IMR-90 (cell line): ENCODE measurements at regions not wholly inside any gene's neighbourhood (a gene's known extent, or its start where the extent isn't known, plus 50 kb on each side); places are given as distances from the start of the nearest gene placed in this dataset.

Experiments
- ATAC-seq: fragments of 200-7000 bp; cut with Tn5 transposase; 2 replicates; pipeline ENCODE4 v1.9.1; 2020; ENCODE audit warnings: low read depth, mild to moderate bottlenecking, moderate library complexity
- BruUV-seq: library from RNA; stranded (reverse); fragments of 400-500 nt; replicated peaks from 2 replicates; lab custom pipeline; 2021; lab: Mats Ljungman, UMichigan
- CTCF ChIA-PET: fragments of 300-600 bp; formaldehyde crosslinking; extraction: SDS; loops from one replicate; lab custom pipeline; 2021; ENCODE audit warnings: antibody characterized with exemption; lab: Yijun Ruan, JAX
- POLR2A ChIA-PET: fragments of 300-600 bp; sonication (Branson Sonifier 250); formaldehyde crosslinking; loops from one replicate; lab custom pipeline; 2022; ENCODE audit warnings: antibody characterized with exemption; ENCODE audit not compliant: unreplicated experiment; lab: Charles Lee
- DNase-seq: peaks from one replicate; pipeline ENCODE4 v3.0.0; 2013
- H2AFZ ChIP-seq: replicated peaks from 2 replicates; pipeline ENCODE3; 2013; ENCODE audit warnings: low read length, mild to moderate bottlenecking; ENCODE audit not compliant: poor library complexity
- H2AK5ac ChIP-seq: 2 replicates; pipeline ENCODE4 v1.6.1; 2013; ENCODE audit warnings: low read depth, low read length, inconsistent platforms
- H2AK9ac ChIP-seq: replicated peaks from 2 replicates; pipeline ENCODE3; 2013; ENCODE audit warnings: mild to moderate bottlenecking, low read depth, low read length, moderate library complexity; ENCODE audit not compliant: poor library complexity
- H2BK120ac ChIP-seq: 2 replicates; pipeline ENCODE4 v1.6.1; 2013; ENCODE audit warnings: low read depth, low read length, inconsistent platforms
- H2BK15ac ChIP-seq: 3 replicates; pipeline ENCODE4 v1.6.1; 2013; ENCODE audit warnings: low read depth, low read length, inconsistent platforms
- H2BK20ac ChIP-seq: 2 replicates; pipeline ENCODE4 v1.6.1; 2013; ENCODE audit warnings: low read depth, mild to moderate bottlenecking, inconsistent platforms, low read length, moderate library complexity
- H2BK5ac ChIP-seq: 2 replicates; pipeline ENCODE4 v1.6.1; 2013; ENCODE audit warnings: mild to moderate bottlenecking, low read depth, low read length, inconsistent platforms; ENCODE audit not compliant: poor library complexity, severe bottlenecking
- H3K14ac ChIP-seq: replicated peaks from 2 replicates; pipeline ENCODE4 v1.6.1; 2013; ENCODE audit warnings: low read depth, low read length, inconsistent platforms
- H3K18ac ChIP-seq: 2 replicates; pipeline ENCODE4 v1.6.1; 2013; ENCODE audit warnings: low read depth, low read length, control low read depth
- H3K23ac ChIP-seq: 2 replicates; pipeline ENCODE4 v1.6.1; 2013; ENCODE audit warnings: low read depth, low read length, inconsistent platforms
- H3K27ac ChIP-seq: 2 replicates; pipeline ENCODE4 v1.5.1; 2013; ENCODE audit warnings: mild to moderate bottlenecking, control low read depth, low read length; ENCODE audit not compliant: insufficient read depth
- H3K27me3 ChIP-seq: 2 replicates; pipeline ENCODE4 v1.6.1; 2013; ENCODE audit warnings: low read length; ENCODE audit not compliant: control insufficient read depth, insufficient read depth
- H3K36me3 ChIP-seq: 2 replicates; pipeline ENCODE4 v1.6.1; 2013; ENCODE audit warnings: low read length, mixed read lengths; ENCODE audit not compliant: control insufficient read depth, insufficient read depth
- H3K4ac ChIP-seq: 2 replicates; pipeline ENCODE4 v1.6.1; 2013; ENCODE audit warnings: low read depth, low read length, inconsistent platforms
- H3K4me1 ChIP-seq: 2 replicates; pipeline ENCODE4 v1.6.1; 2013; ENCODE audit warnings: low read length, mixed read lengths; ENCODE audit not compliant: control insufficient read depth, insufficient read depth
- H3K4me2 ChIP-seq: 2 replicates; pipeline ENCODE4 v1.6.1; 2013; ENCODE audit warnings: low read depth, mild to moderate bottlenecking, control low read depth, low read length, moderate library complexity
- H3K4me3 ChIP-seq: 2 replicates; pipeline ENCODE4 v1.5.1; 2013; ENCODE audit warnings: low read depth, mild to moderate bottlenecking, control low read depth, low read length, moderate library complexity; ENCODE audit not compliant: insufficient read depth
- H3K56ac ChIP-seq: 2 replicates; pipeline ENCODE4 v1.6.1; 2013; ENCODE audit warnings: low read length, inconsistent platforms; ENCODE audit not compliant: insufficient read depth; ENCODE audit errors: extremely low read depth
- H3K79me1 ChIP-seq, 2 experiments: 2 replicates each; pipeline ENCODE4 v1.6.1; 2013; ENCODE audit warnings: low read length in 2 of 2, inconsistent platforms in 1 of 2, low read depth in 1 of 2
- H3K9ac ChIP-seq: 2 replicates; pipeline ENCODE4 v1.6.1; 2013; ENCODE audit warnings: low read depth, low read length, control low read depth
- H3K9me1 ChIP-seq: 2 replicates; pipeline ENCODE4 v1.6.1; 2013; ENCODE audit warnings: low read length, inconsistent platforms; ENCODE audit not compliant: insufficient read depth
- H3K9me3 ChIP-seq: 2 replicates; pipeline ENCODE4 v1.6.1; 2013; ENCODE audit warnings: low read length; ENCODE audit not compliant: control insufficient read depth, insufficient read depth
- H4K20me1 ChIP-seq: 2 replicates; pipeline ENCODE4 v1.6.1; 2013; ENCODE audit warnings: low read length, inconsistent platforms; ENCODE audit not compliant: insufficient read depth
- H4K5ac ChIP-seq: 2 replicates; pipeline ENCODE4 v1.6.1; 2013; ENCODE audit warnings: mild to moderate bottlenecking, low read depth, low read length, control low read depth
- H4K8ac ChIP-seq, 2 experiments: 2 replicates each; pipeline ENCODE4 v1.6.1; 2013; ENCODE audit warnings: low read depth in 2 of 2, low read length in 2 of 2, control low read depth in 1 of 2, inconsistent platforms in 1 of 2
- H4K91ac ChIP-seq: 2 replicates; pipeline ENCODE4 v1.6.1; 2013; ENCODE audit warnings: low read depth, low read length, inconsistent platforms; ENCODE audit not compliant: insufficient read depth
- BHLHE40 ChIP-seq: fragments of 150-350 bp; IDR thresholded peaks from 2 replicates; pipeline ENCODE4 v1.6.1; 2016; ENCODE audit warnings: mild to moderate bottlenecking, low read depth, low read length
- CEBPB ChIP-seq: IDR thresholded peaks from 2 replicates; pipeline ENCODE4 v1.6.1; 2012; ENCODE audit warnings: low read depth, low read length, improper control_type of control experiment
- CHD1 ChIP-seq: IDR thresholded peaks from 2 replicates; pipeline ENCODE4 v1.6.1; 2012; ENCODE audit warnings: low read depth, low read length, improper control_type of control experiment
- CTCF ChIP-seq: conservative IDR thresholded peaks from 2 replicates; pipeline ENCODE4 v1.5.1; 2012; ENCODE audit warnings: mild to moderate bottlenecking, low read depth, low read length, improper control_type of control experiment
- ELK1 ChIP-seq: fragments of 150-350 bp; IDR thresholded peaks from 2 replicates; pipeline ENCODE4 v1.6.1; 2016; ENCODE audit warnings: low read depth, mild to moderate bottlenecking, low read length, moderate library complexity, borderline replicate concordance
- FOS ChIP-seq: fragments of 150-350 bp; IDR thresholded peaks from 2 replicates; pipeline ENCODE4 v1.6.1; 2016; ENCODE audit warnings: low read depth, low read length
- MAFK ChIP-seq: IDR thresholded peaks from 2 replicates; pipeline ENCODE4 v1.6.1; 2012; ENCODE audit warnings: low read depth, low read length, improper control_type of control experiment
- MAZ ChIP-seq: IDR thresholded peaks from 2 replicates; pipeline ENCODE4 v1.6.1; 2012; ENCODE audit warnings: low read depth, mild to moderate bottlenecking, low read length, improper control_type of control experiment, moderate library complexity, borderline replicate concordance
- MXI1 ChIP-seq: IDR thresholded peaks from 2 replicates; pipeline ENCODE4 v1.6.1; 2012; ENCODE audit warnings: low read depth, mild to moderate bottlenecking, low read length, moderate library complexity, borderline replicate concordance
- NFE2L2 ChIP-seq: fragments of 150-350 bp; IDR thresholded peaks from 2 replicates; pipeline ENCODE4 v1.6.1; 2016; ENCODE audit warnings: low read depth, mild to moderate bottlenecking, low read length
- POLR2A ChIP-seq: IDR thresholded peaks from 2 replicates; pipeline ENCODE4 v1.6.1; 2012; ENCODE audit warnings: mild to moderate bottlenecking, low read depth, low read length
- RAD21 ChIP-seq: IDR thresholded peaks from 2 replicates; pipeline ENCODE4 v1.6.1; 2012; ENCODE audit warnings: low read length, improper control_type of control experiment
- RCOR1 ChIP-seq: IDR thresholded peaks from 2 replicates; pipeline ENCODE4 v1.6.1; 2012; ENCODE audit warnings: mild to moderate bottlenecking, low read length, improper control_type of control experiment; ENCODE audit not compliant: insufficient replicate concordance
- RFX5 ChIP-seq: IDR thresholded peaks from 2 replicates; pipeline ENCODE4 v1.8.0; 2012; ENCODE audit warnings: low read depth, mild to moderate bottlenecking, low read length, moderate library complexity
- SMC3 ChIP-seq: fragments of 150-350 bp; IDR thresholded peaks from 2 replicates; pipeline ENCODE4 v1.6.1; 2016; ENCODE audit warnings: low read depth, mild to moderate bottlenecking, antibody characterized with exemption, low read length, moderate library complexity
- USF2 ChIP-seq: fragments of 150-350 bp; IDR thresholded peaks from 2 replicates; pipeline ENCODE4 v1.6.1; 2017; ENCODE audit warnings: mild to moderate bottlenecking, antibody characterized with exemption, low read length, low read depth
- WGBS, 2 experiments: methylation state at CpG; one replicate each; pipeline versions ENCODE4 v1.1.5 to v1.1.7; 2013; ENCODE audit warnings: missing lambda C conversion rate in 2 of 2; ENCODE audit not compliant: insufficient read length in 1 of 2; ENCODE audit errors: extremely low coverage in 2 of 2; 5-methylcytosine and 5-hydroxymethylcytosine counted together
- dilution Hi-C: fragments of 300-500 bp; cut with HindIII; formaldehyde crosslinking; loops from one replicate; pipeline ENCODE4 v1.14.3; 2018; ENCODE audit warnings: low sequenced_read_pairs; ENCODE audit not compliant: unreplicated experiment
- in situ Hi-C: fragments of 300-500 bp; cut with MboI; formaldehyde crosslinking; loops from 3 replicates; pipeline ENCODE4 v1.14.3; 2019; ENCODE audit warnings: low sequenced_read_pairs, inconsistent platforms, mixed read lengths
- intact Hi-C: fragments of 100-400 bp; cut with micrococcal nuclease; formaldehyde crosslinking; loops from 2 replicates; pipeline ENCODE4 v1.10.0; 2022

GRCh38 chr2:196361606-196362326 is 190.4 kb upstream of the STK17B start:
- no peaks in the 10 kb centered on the region for H4K20me1 ChIP-seq
- in situ Hi-C loops, result no loop called here
- H3K9me1 ChIP-seq, result no peaks in the 10 kb centered on the region
- no peak overlapping the region for H2BK120ac ChIP-seq
- no peak overlapping the region for H4K91ac ChIP-seq
- H3K23ac ChIP-seq, result no peak overlapping the region
- no TSS peak for BruUV-seq
- no peak overlapping the region for H3K14ac ChIP-seq
- ChIA-PET POLR2A (interaction anchor here (0.6 kb wide), 1 partner anchor 113 kb away, joined by 3 read pairs; no protein-coding TSS in a partner anchor), CTCF (no interaction called here)
- H3K9me3 ChIP-seq, result no peaks in the 10 kb centered on the region
- no peak overlapping the region for H4K8ac ChIP-seq
- dilution Hi-C loops, result no loop called here
- WGBS, 2 experiments, result 75% methylated on average over 2 of the region's 7 CpGs; no CpG with 5 or more reads in 1 of the 2 experiments
- no peak overlapping the region for H2AK9ac ChIP-seq
- no peak overlapping the region for H3K27ac ChIP-seq
- no peaks in the 10 kb centered on the region for H3K4me1 ChIP-seq
- no peaks in the 10 kb centered on the region for H3K79me1 ChIP-seq
- no peak overlapping the region for H2AFZ ChIP-seq
- no peak overlapping the region for H2BK5ac ChIP-seq
- no peaks in the 10 kb centered on the region for H3K36me3 ChIP-seq
- H3K4ac ChIP-seq, result no peak overlapping the region
- no peak for ATAC-seq
- no peak for DNase-seq
- H3K56ac ChIP-seq, result no peak overlapping the region
- H2BK20ac ChIP-seq, result no peak overlapping the region
- TF ChIP-seq SMC3, result no peak
- no peak for TF ChIP-seq ELK1
- no peak for TF ChIP-seq POLR2A
- no peak for TF ChIP-seq USF2
- no peak for TF ChIP-seq CEBPB
- TF ChIP-seq BHLHE40, result no peak
- no peak for TF ChIP-seq MAFK
- TF ChIP-seq FOS, result no peak
- TF ChIP-seq MAZ, result no peak
- no peak for TF ChIP-seq NFE2L2
- no peak for TF ChIP-seq CTCF
- no peak for TF ChIP-seq CHD1
- TF ChIP-seq RFX5, result no peak
- TF ChIP-seq RCOR1, result no peak
- TF ChIP-seq MXI1, result no peak
- TF ChIP-seq RAD21, result no peak
- H2AK5ac ChIP-seq, result no peak overlapping the region
- intact Hi-C loops, result no loop called here
- H3K9ac ChIP-seq, result no peak overlapping the region
- no peak overlapping the region for H2BK15ac ChIP-seq
- no peaks in the 10 kb centered on the region for H3K27me3 ChIP-seq
- H3K18ac ChIP-seq, result no peak overlapping the region
- H4K5ac ChIP-seq, result no peak overlapping the region
- no peak overlapping the region for H3K4me2 ChIP-seq
- no peak overlapping the region for H3K4me3 ChIP-seq
